ENCODE measurements at regions not wholly inside any gene's neighbourhood (a gene's known extent, or its start where the extent isn't known, plus 50 kb on each side); places are given as distances from the start of the nearest gene placed in this dataset.

GRCh38 chr1:65687428-65688214 lies 105.1 kb upstream of the PDE4B start:
- peak; percentile 60 for DNase-seq

- no peak for DNase-seq
Observed at GRCh38 chr1:65688215-65688566, 104.5 kb upstream of the PDE4B start.

GRCh38 chr1:65688848-65689247 lies 103.8 kb upstream of the PDE4B start:
- no peak for DNase-seq

GRCh38 chr1:65691152-65691900 lies 101.4 kb upstream of the PDE4B start:
- no peak for DNase-seq

- no peak for DNase-seq
Observed at GRCh38 chr1:65691972-65692371, 100.7 kb upstream of the PDE4B start.

- DNase-seq = no peak
Observed at GRCh38 chr1:65694126-65694525, 98.6 kb upstream of the PDE4B start.

- no peak for DNase-seq
Observed at GRCh38 chr1:65694933-65695332, 97.8 kb upstream of the PDE4B start.

- DNase-seq = no peak
Observed at GRCh38 chr1:65698590-65698989, 94.1 kb upstream of the PDE4B start.

GRCh38 chr1:65703853-65704252 lies 88.8 kb upstream of the PDE4B start:
- DNase-seq = no peak

GRCh38 chr1:65704318-65704717 lies 88.4 kb upstream of the PDE4B start:
- DNase-seq = no peak

- peak; percentile 37 for DNase-seq
Observed at GRCh38 chr1:65717815-65718454, 74.8 kb upstream of the PDE4B start.

GRCh38 chr1:65719391-65719790 lies 73.3 kb upstream of the PDE4B start:
- DNase-seq = no peak

- no peak for DNase-seq
Observed at GRCh38 chr1:65722461-65722860, 70.2 kb upstream of the PDE4B start.

GRCh38 chr1:65724151-65724550 lies 68.5 kb upstream of the PDE4B start:
- DNase-seq = no peak

- DNase-seq = no peak
Observed at GRCh38 chr1:65725064-65725463, 67.6 kb upstream of the PDE4B start.

- no peak for DNase-seq
Observed at GRCh38 chr1:65728504-65728903, 64.2 kb upstream of the PDE4B start.

GRCh38 chr1:65729259-65729658 lies 63.4 kb upstream of the PDE4B start:
- DNase-seq = no peak

- DNase-seq = no peak
Observed at GRCh38 chr1:65734979-65735378, 57.7 kb upstream of the PDE4B start.

- DNase-seq = no peak
Observed at GRCh38 chr1:65741993-65742392, 50.7 kb upstream of the PDE4B start.

All from fibroblast of skin of abdomen (primary cell).